Left lobe of liver (tissue), 2 donors: ENCODE measurements at regions not wholly inside any gene's neighbourhood (a gene's known extent, or its start where the extent isn't known, plus 50 kb on each side); places are given as distances from the start of the nearest gene placed in this dataset.
"Not testable (repeated sequence)": the region's sequence is repeated elsewhere in the genome, so short reads cannot be mapped to it uniquely, and the experiment has no call there.

ENCODE experiments used
- ATAC-seq: fragments of 200-7000 bp; cut with Tn5 transposase; one replicate; pipeline ENCODE4 v1.9.1; 2020; ENCODE audit warnings: mild to moderate bottlenecking, moderate library complexity
- DNase-seq: peaks from one replicate; pipeline ENCODE4 v3.0.0-alpha.2; 2020; ENCODE audit warnings: low spot score
- donor health status: DM: no; HTN: no; CAD: no; lungs with moderate emphysema.
- donor health status: DM: no; HTN: yes; CAD: no.

- not testable (repeated sequence) for ATAC-seq, DNase-seq
Observed at GRCh38 chr21:10100873-10101272, 420.5 kb upstream of the TPTE start.

- DNase-seq = peak; percentile 40
- ATAC-seq = not testable (repeated sequence)
Observed at GRCh38 chr21:10119342-10119741, 402.0 kb upstream of the TPTE start.

- ATAC-seq = not testable (repeated sequence)
- peak; percentile 45 for DNase-seq
Observed at GRCh38 chr21:10119746-10120535, 401.4 kb upstream of the TPTE start.

GRCh38 chr21:10120536-10120934 lies 400.8 kb upstream of the TPTE start:
- DNase-seq = peak; percentile 33
- ATAC-seq = not testable (repeated sequence)

- DNase-seq = peak; percentile 41
- not testable (repeated sequence) for ATAC-seq
Observed at GRCh38 chr21:10120965-10121550, 400.3 kb upstream of the TPTE start.

GRCh38 chr21:10121816-10122455 lies 399.4 kb upstream of the TPTE start:
- peak; percentile 40 for DNase-seq
- not testable (repeated sequence) for ATAC-seq

- peak; percentile 44 for DNase-seq
- ATAC-seq = not testable (repeated sequence)
Observed at GRCh38 chr21:10122801-10123507, 398.4 kb upstream of the TPTE start.

GRCh38 chr21:10123508-10123885 lies 397.9 kb upstream of the TPTE start:
- DNase-seq = peak; percentile 35
- not testable (repeated sequence) for ATAC-seq

- DNase-seq = peak; percentile 43
- not testable (repeated sequence) for ATAC-seq
Observed at GRCh38 chr21:10125616-10126015, 395.8 kb upstream of the TPTE start.

GRCh38 chr21:10134119-10134518 lies 387.3 kb upstream of the TPTE start:
- DNase-seq = peak; percentile 29

GRCh38 chr21:10135879-10136278 lies 385.5 kb upstream of the TPTE start:
- peak; percentile 38 for DNase-seq
- ATAC-seq = not testable (repeated sequence)

More at GRCh38 chr21:10134119-10134518, 387.3 kb upstream of the TPTE start:
- ATAC-seq = not testable (repeated sequence)

- ATAC-seq, DNase-seq: not testable (repeated sequence)
Observed at GRCh38 chr21:10154178-10154577, 367.2 kb upstream of the TPTE start.
